HG03135 (cell line): ENCODE measurements at regions not wholly inside any gene's neighbourhood (a gene's known extent, or its start where the extent isn't known, plus 50 kb on each side); places are given as distances from the start of the nearest gene placed in this dataset.
"Not testable (repeated sequence)": the region's sequence is repeated elsewhere in the genome, so short reads cannot be mapped to it uniquely, and the experiment has no call there.

Source experiments
- ATAC-seq: cut with Tn5 transposase; IDR thresholded peaks from one replicate; pipeline ENCODE4 v1.9.1; 2021; ENCODE audit warnings: mild to moderate bottlenecking, moderate library complexity; ENCODE audit not compliant: unreplicated experiment

DNA sequence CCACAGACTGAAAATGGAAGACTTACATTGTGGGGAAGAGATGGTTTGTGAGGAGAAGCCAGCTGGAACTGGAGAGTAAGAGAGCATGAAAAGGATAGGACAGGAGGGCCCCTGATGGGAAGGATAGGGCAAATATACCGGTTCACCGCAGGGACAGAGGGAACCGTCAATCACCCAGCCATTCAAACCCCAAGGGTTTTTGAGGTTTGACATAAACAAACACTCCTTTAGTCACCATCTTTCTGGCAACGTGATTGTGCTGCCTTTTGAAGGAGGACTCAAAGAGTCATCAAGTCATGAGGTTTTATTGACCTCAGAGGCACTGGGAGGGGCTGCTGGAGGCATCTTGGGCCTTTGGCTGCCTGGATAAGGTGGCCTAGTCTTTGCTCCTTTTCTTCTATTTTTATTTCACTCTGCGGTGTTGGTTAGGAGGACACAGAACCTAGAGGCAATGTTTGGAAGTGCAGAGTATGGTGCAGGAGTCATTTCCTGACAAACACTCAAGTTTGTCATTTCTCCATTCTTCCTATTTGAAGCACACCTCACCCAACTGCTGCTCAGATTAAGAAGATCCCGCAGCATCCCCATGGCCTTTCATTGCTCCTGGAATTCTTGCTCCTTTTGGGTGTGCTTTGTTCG, 487.3 kb upstream of the SPRED2 start:
- no peak for ATAC-seq

DNA sequence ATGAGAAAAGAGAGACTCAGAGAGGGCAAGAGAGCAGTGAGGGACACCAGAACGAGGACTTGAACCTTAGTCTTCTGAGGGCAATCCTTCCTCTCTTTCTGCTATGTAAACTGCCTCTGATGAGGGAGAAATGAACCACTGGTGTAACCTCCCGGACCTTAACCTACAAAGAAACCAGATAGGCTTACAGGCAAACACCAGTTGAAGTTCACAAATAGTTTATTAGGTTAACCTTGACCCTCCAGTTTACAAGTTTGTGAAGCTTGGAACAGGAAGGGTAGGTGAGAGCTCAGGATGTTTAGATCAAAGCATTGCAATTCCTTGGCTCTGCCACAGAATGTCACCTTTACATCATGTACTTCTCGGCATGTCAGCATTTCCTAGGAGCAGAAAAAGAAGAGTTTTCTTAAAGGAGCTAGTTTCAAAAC, 486.4 kb upstream of the SPRED2 start:
- no peak for ATAC-seq

DNA sequence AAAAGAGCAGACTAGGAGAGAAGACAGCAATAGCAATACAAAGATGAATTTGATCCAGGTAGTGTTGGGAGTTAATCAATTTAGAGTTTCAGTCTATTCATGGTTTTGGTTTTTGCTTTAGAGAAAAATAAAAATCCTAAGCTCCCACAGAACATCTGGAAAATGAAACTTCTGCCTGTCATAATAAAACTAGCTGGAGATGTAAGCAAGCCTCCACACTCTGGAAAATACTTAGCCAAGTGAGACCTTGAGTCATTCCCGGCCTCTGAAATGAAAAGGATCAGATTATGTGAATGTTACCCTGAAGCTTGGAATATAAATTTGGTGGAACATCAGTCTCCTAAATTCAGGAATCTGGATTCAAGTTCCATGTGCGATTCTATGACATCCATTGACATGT, 485.6 kb upstream of the SPRED2 start:
- ATAC-seq = no peak

DNA sequence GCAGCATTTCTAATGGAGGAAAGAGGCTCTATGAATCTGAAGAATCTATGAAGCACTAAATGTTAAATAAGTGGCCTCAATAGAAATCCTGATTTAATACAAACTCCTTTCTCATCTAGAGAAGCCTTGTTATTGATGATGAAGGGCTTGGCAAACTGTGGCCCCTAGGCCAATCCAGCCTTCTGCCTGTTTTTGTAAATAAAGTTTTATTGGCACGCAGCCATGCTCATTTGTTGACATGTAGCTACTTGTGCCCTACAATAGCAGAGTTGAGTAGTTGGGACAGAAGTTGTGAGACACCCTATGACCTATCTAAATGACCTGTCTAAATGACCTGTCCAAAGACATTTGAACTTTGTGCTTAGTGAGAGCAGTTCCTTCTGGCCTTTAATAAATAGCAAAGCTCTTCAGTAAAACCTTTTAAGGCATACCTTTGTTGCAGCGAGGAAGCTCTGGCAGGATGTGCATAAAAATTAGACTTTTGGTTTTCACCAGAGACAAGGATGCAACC, 484.4 kb upstream of the SPRED2 start:
- ATAC-seq = no peak

DNA sequence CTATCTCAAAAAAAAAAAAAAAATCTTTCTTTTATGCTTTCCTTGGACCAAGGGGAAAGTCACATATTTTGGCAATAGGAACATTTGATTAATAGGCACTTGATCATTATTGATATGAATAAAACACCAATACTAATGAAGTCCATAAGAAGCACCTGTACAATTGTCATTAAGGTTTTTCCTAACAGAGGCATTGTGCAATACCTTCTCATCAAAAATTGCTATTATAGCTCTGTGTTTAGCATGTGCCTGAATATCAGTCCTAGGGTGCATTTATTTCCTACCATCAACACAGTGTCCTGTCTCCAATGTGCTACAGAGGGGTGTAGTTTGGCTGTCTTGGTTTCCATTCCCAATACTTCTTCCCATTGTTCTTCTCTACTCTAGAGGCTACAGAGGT, 483.8 kb upstream of the SPRED2 start:
- no peak for ATAC-seq

DNA sequence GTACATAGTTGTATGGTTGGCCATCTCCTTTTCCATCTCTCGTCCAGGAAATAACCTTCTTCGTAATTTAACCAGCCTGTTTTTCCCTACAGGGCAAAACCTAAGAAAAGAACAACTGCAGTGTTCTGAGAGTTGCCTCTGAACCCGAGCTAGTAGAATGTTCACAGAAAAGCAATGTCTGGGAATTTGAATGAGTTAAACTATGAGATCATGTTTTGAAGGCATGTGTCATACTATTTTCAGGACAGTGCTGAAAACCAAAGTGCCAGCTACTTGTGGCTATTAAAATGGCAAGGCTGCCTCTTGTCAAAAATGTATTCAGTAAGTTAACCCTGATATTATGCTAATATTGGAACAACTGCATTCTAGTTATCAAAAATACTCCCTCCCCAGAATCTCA, 482.9 kb upstream of the SPRED2 start:
- ATAC-seq = no peak

DNA sequence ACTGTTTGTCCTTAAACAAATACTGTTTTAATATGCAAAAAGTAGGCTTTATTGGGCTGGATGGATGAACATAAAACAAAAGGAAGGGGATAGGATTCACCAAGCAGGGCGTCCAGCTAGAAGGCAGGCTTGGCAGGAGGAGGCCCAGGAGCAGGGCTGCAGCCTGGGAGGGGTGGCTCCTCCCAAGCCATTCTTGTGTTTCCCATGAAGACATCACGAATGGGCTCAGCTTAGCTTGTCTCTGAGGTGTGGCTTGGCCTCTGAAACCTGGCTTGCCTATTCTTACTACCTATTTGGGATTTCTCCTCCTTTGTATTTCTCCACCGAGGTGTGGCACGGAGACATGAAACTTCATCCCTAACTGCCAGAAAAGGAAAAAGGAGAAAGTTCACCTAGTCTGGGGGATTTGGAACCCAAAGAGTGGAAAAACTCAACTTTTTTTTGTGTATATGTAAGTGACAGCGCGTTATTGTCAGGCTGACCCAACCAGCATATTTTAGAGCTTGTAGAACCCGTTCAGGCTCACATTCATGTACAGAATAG, 481.9 kb upstream of the SPRED2 start:
- no peak for ATAC-seq

DNA sequence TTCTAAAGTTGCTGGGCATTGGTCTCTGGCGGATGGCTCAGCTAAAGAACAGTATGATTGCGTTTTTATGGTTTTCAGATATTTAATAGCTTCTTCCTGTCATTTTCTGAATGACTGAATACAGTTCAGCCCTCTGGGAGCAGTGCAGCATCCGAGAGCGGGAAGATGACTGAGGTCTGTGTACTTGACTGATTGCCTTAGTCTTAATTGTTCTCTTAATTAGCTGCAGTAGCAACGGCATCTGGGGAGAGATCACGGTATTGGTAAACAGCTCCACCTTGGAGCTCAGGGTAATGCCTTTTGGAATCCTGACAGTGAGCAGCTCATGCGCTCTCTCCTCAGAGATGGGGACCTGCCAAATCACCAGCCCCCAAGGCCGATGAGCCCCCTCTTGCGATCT, 481.4 kb upstream of the SPRED2 start:
- no peak for ATAC-seq

DNA sequence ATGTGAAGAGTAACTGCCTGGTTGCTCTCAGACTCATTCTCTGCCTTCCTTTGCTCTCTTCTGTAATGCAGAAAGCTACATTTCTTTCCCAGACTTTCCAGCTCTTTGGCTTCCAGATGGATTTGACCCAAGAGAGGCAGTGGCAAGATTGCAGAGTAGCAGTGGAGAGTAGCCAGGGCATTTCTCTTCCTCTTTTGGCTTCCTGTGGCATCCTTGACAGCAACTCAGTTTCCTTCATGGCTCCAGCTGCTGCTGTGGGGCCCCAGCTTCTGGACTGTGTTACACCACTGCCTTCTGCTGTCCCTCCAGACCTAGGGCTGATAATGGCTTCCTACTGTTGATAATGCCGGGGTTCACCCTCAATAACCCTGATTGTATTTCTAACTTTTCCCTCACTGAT, 469.4 kb upstream of the SPRED2 start:
- no peak for ATAC-seq

DNA sequence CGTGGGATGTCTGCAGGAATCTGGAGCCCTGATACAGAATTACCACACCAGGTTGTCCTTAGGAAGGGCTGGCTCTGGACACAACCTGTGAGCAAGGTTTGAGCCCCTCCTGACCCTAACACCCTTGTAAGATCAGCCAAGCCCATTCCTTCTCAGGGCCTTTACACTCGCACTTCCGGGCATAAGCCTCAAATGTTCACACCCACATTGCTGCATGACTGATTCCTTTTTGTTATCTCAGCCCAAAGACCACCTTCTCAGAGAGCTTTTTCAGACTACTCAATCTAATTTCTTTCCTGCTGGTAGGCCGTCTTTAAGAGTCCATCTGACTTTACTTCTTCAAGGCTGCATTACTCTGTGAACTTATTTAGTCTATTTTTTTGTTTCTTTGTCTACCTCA, 464.0 kb upstream of the SPRED2 start:
- ATAC-seq = no peak

DNA sequence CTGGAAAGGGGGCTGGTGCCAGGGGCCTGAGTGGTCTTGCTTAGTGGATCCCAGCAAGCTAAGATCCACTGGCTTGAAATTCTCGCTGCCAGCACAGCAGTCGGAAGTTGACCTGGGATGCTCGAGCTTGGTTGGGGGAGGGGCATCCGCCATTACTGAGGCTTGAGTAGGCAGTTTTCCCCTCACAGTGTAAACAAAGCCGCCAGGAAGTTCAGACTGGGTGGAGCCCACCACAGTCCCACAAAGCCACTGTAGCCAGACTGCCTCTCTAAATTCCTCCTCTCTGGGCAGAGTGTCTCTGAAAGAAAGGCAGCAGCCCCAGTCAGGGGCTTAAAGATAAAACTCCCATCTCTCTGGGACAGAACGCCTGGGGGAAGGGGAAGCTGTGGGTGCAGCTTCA, 457.7 kb upstream of the SPRED2 start:
- not testable (repeated sequence) for ATAC-seq

DNA sequence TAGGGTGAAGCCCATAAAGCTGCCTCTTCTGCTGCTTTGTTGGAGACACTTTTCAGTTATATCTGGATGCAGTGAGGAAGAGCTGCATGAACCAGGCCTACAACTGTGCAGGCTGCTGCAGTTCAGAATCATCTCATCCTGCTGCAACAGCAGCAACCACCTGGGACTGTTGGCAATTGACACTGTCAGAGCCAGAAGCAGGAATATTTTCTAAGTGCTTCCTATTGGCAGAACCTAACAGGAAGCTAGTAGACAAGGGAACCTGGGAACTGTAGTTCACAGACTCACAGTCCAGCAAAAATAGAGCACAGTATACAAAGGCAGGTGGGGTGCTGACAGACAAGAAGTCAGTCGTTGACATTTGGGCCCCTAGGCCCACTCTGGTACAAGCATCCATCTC, 452.9 kb upstream of the SPRED2 start:
- no peak for ATAC-seq

DNA sequence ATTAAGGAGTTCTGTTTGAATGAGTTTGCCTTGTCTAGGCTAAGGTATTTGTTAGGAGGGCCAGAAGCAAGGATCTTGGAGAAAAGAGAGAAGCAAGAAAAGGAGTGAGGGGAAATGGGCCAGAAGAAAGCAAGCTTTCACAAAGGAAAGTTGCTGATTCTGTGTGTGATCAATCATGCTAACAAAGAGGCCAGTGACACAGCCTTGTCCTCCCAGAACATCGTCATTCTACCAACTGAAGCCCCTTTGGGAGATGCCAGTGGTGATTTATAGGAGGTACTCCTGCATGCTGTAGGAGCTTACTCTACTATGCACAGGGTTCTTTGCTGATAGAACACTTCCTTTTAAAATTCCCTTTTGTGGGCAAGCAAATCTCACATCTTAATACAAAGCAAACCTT, 449.2 kb upstream of the SPRED2 start:
- no peak for ATAC-seq

DNA sequence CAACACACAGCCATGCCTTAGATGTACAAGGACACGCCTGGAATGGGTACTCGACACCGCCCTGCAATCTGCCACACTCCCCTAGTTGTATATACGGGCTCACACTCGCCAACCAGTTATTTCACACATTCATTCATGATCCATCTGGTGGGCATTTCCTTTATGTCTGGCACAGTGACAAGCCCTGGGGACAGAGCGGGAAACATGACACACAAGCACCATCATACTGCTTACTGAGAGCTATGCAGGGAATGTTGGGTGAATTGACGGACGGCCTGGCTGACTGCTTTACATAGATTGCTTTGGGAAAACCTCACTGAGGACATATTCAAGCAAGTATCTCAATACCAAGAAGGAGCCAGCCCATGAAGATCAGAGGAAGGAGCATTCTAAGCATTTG, 448.0 kb upstream of the SPRED2 start:
- ATAC-seq = no peak

DNA sequence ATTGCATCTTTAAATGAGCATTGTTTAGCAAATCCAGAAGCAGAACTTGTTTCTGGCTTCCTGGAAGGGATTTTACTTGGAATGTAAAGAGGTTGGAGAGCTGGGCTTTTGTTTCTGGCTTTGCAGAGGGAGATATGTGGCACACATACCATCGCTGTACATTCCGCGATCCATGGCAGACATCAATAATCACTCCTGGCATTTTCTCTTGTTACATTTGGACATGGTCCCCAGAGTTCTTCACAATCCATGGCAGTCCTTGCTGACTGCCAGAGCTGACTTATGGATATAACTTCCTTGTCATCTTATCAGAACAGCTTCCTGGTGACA, 445.6 kb upstream of the SPRED2 start:
- no peak for ATAC-seq

DNA sequence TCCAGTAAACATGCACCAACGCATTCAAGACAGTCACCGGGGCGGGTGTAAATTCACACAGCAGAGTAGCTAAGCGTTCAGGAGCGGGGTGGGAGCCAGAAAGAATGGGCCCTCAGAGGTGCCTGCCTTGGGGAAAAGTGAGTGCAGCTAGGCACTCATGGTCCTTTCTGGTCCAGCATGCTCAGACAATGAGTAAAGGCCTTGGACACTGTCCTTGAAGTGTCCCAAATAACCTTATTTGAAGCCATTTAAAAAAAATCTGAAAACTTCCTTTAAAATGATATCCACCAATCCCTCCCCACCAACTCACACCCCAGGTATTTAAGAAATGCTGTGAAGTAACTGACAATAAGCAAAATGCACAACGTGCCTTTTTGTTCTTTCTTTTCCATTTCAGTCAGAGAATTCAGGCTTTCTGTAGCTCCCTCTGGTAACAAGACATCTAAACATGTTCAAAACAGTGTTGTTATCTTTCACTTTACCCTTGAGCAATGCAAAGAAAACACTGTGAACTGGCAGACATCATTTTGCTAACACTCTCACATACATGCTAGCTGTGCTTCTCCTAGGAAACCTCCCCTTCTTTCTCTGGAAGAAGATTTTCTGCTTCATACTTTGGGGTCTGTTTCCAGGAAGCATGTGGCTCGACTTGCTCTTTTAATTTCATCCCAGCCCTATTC, 445.1 kb upstream of the SPRED2 start:
- no peak for ATAC-seq

DNA sequence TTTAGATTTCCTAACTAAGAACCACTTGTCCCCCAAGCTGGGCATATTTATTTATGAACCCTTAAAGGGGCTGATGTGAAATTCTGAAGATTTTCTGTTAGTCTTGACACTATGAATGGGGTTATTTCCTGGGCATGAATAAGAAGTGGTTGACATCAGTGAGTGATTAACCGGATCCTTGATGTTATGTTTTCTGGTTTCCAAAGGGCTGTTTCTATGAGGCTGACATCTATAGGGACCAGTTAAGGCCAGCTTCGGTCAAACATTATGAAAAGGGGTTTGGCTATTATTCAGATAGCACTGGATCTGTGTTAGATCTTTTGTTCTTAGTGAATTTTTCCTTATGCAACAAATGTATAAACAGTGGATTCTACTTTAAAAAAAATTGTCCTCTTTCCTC, 443.7 kb upstream of the SPRED2 start:
- ATAC-seq = no peak

DNA sequence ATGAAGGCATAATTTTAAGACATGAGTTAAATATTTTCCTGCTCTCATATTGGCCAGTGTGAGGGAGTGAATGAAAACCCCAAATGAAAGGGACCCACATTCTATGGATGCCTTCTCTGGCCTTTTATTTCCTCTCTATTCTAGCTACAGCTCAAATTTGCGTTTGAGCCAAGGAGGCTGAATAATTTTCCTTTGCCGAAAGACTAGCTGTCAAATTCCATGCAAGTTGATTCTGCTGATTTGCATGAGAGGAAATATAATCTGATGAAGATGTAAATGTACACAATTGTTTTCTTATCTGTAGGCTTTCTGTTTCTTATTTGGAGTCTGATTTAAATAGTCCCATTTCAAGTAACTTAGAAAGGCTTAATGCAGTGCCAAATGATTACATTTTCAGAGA, 438.4 kb upstream of the SPRED2 start:
- ATAC-seq = no peak

DNA sequence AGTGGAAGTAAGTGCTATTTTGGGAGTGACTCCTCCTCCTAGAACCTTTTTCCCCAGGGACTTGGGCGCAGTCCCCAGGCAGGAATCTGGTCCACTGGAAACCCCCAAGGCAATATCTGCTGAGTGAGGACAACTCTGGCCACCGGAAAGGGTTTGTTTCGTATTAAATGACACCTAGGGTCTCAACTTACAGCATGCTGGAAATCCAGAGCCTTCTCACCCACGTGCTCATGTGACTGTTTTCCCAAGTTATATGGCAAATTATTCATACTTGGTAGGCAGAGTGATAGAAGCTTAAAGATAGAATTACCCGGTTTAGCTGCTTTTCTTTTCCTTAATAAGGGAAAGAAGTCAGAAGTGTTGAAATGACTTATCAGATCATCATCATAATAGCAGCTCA, 436.9 kb upstream of the SPRED2 start:
- no peak for ATAC-seq

DNA sequence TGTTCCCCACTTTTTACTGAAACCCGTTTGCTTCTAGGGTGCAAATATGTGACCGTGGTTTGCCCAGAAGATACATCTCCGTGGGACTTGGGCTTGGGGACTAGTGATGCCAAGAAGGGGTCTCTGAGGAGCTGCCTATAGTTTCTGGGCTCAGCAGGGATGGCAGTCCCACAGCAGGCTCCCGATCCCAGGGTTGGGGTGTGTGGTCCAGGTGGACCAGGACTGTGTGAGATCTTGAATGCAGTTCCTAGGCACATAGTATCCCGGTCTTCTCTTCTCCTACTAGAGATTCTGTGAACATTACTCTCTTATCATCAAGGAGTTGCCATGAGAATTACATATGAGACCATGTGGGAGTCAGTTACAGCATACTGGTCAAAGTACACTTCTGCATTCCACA, 435.8 kb upstream of the SPRED2 start:
- no peak for ATAC-seq

DNA sequence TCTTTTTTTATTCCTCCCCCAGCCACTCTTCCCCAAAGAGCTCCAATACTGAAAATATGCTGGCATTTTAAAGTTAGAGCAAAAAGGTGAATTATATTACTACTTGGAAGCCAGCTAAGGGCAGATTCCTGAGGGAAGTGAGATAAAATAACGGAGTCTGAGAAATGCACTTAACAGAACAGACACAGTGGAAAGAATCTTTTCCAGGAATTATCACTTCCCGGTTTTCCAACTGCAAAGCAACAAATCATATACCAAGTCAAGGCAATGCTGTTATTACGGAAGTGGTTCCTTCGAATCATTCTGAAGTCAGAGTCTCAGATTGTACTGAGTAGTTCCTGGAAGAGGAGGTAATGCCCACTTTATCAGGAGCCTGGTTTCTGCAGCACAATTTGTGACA, 435.0 kb upstream of the SPRED2 start:
- no peak for ATAC-seq

DNA sequence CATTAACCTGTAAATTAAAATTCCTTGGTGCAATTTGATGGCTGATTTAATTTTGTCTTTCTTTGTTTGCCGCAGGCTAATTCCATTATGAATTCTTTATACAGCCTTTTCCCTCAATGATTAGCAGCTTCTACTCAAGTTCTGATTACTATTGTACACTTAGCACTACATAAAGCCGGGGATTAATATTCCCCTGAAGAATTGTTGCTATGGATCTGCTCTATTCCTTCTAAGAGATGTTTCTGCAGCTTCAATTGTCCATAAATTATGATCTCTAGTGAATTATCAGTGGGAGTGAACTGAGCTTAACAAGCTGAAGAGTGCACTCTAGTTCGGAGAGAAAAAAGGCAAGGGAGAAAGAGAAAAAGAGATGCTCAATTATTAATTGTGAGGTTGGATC, 433.7 kb upstream of the SPRED2 start:
- ATAC-seq = no peak

DNA sequence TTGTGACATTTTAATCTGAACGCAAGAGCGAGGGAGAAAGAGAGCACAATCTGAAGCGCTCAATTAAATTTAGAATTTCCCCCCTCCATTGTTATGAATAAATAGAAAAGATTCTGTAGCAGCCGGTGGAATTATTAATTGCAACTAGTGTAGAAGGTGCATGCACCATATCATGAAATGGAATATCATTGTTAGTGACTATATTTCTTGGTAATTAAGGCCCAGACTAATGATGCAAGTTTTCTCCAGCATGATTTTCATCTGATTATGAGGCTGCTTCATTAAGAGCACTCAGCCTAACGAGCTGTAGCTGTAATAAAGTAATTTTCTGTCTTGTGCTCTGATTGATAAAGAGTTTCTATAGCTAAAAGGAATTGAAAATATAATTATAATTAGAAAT, 432.2 kb upstream of the SPRED2 start:
- ATAC-seq = no peak
